Activated naive CD8-positive, alpha-beta T cell treated with anti-CD3 and anti-CD28 coated beads, Interleukin-2, amount 50 U/mL, for 24 hours (primary cell): ENCODE measurements at regions not wholly inside any gene's neighbourhood (a gene's known extent, or its start where the extent isn't known, plus 50 kb on each side); places are given as distances from the start of the nearest gene placed in this dataset.
"Not testable (repeated sequence)": the region's sequence is repeated elsewhere in the genome, so short reads cannot be mapped to it uniquely, and the experiment has no call there.

ENCODE experiments used
- ATAC-seq: fragments of 150-1000 bp; cut with Tn5 transposase; one replicate; pipeline ENCODE4 v1.10.0; 2021
- DNase-seq: peaks from one replicate; pipeline ENCODE4 v3.0.0; 2021
- H3K27ac Mint-ChIP-seq: one replicate; pipeline ENCODE4 v1.8.0; 2021; ENCODE audit warnings: mild to moderate bottlenecking, mixed read lengths
- H3K27me3 Mint-ChIP-seq: one replicate; pipeline ENCODE4 v1.8.0; 2021; ENCODE audit warnings: mixed read lengths
- H3K36me3 Mint-ChIP-seq: one replicate; pipeline ENCODE4 v1.8.0; 2021; ENCODE audit warnings: low read depth, mixed read lengths
- H3K4me1 Mint-ChIP-seq: one replicate; pipeline ENCODE4 v1.8.0; 2021; ENCODE audit warnings: mixed read lengths
- H3K4me3 Mint-ChIP-seq: one replicate; pipeline ENCODE4 v1.8.0; 2021; ENCODE audit warnings: mild to moderate bottlenecking, moderate library complexity, mixed read lengths
- H3K9me3 Mint-ChIP-seq: one replicate; pipeline ENCODE4 v1.8.0; 2021; ENCODE audit warnings: mixed read lengths

- Mint-ChIP-seq H3K27me3 (no peaks in the 10 kb centered on the region), H3K27ac (no peak overlapping the region), H3K4me1 (no peaks in the 10 kb centered on the region), H3K36me3 (no peaks in the 10 kb centered on the region), H3K9me3 (no peaks in the 10 kb centered on the region), H3K4me3 (no peak overlapping the region)
- ATAC-seq (no peak), DNase-seq (no peak)
Observed at GRCh38 chr5:126015235-126016181, 407.7 kb upstream of the GRAMD2B start.

- no peak overlapping the region for H3K27ac Mint-ChIP-seq
- H3K27me3 Mint-ChIP-seq, result no peaks in the 10 kb centered on the region
- no peaks in the 10 kb centered on the region for H3K36me3 Mint-ChIP-seq
- DNase-seq (no peak), ATAC-seq (no peak)
- peaks cover 3% of the 10 kb centered on the region for H3K9me3 Mint-ChIP-seq
- no peak overlapping the region for H3K4me3 Mint-ChIP-seq
- H3K4me1 Mint-ChIP-seq, result no peaks in the 10 kb centered on the region
Observed at GRCh38 chr5:126016256-126016655, 407.0 kb upstream of the GRAMD2B start.

DNA sequence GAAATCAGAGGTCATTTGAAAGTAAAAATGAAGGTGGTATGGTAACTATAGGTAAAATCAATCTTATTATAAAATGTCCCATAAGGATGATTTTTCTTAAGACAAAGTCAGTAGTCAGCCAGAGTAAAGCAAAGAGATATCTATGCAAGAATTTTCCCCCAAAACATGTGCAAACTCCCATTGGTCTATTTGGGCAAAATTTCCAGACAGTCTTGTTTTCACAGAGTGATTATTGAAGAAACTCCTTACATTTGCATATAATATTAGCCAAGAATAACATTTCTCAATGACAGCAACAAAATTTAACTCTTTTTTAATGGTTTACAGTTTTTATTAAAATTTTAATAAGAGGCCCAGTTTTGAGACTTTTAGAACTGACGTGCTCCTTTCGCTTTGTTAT is 406.1 kb upstream of the GRAMD2B start:
- no peak for DNase-seq
- H3K36me3 Mint-ChIP-seq, result no peaks in the 10 kb centered on the region
- H3K4me1 Mint-ChIP-seq, result no peaks in the 10 kb centered on the region
- peaks cover 8% of the 10 kb centered on the region for H3K9me3 Mint-ChIP-seq
- no peak for ATAC-seq
- no peak overlapping the region for H3K27ac Mint-ChIP-seq
- H3K4me3 Mint-ChIP-seq, result no peak overlapping the region
- no peaks in the 10 kb centered on the region for H3K27me3 Mint-ChIP-seq

- Mint-ChIP-seq H3K9me3 (peaks cover 8% of the 10 kb centered on the region), H3K36me3 (no peaks in the 10 kb centered on the region), H3K4me1 (no peaks in the 10 kb centered on the region), H3K27me3 (no peaks in the 10 kb centered on the region), H3K27ac (no peak overlapping the region), H3K4me3 (no peak overlapping the region)
- DNase-seq (no peak), ATAC-seq (no peak)
Observed at GRCh38 chr5:126020770-126021169, 402.4 kb upstream of the GRAMD2B start.

GRCh38 chr5:126023994-126024441 is 399.2 kb upstream of the GRAMD2B start:
- ATAC-seq (no peak), DNase-seq (no peak)
- Mint-ChIP-seq H3K27ac (no peak overlapping the region), H3K4me1 (no peaks in the 10 kb centered on the region), H3K4me3 (no peak overlapping the region), H3K36me3 (no peaks in the 10 kb centered on the region), H3K9me3 (peaks cover 23% of the 10 kb centered on the region), H3K27me3 (no peaks in the 10 kb centered on the region)

- Mint-ChIP-seq H3K27ac (no peak overlapping the region), H3K27me3 (no peaks in the 10 kb centered on the region), H3K36me3 (no peaks in the 10 kb centered on the region), H3K9me3 (peaks cover 27% of the 10 kb centered on the region), H3K4me3 (no peak overlapping the region), H3K4me1 (no peaks in the 10 kb centered on the region)
- no peak for DNase-seq
- no peak for ATAC-seq
Observed at GRCh38 chr5:126027149-126027548, 396.1 kb upstream of the GRAMD2B start.

DNA sequence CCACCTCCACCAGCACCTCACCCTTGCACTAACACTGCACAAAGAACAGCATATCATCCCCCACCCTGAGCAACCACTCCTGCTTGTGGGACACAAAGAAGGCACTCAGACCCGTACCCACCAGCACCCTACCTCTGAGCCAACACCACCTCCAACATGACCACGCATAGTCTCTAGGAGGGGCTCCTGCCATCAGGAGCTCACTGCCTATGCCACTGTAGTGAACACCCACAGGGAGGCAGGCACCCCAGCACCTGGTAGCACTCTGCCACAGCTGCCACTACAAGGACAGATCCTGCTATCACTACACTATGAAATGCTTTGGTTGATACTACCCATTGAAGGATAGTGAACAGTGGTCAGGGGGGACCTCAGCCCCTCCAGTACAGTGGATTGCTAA is 395.6 kb upstream of the GRAMD2B start:
- Mint-ChIP-seq H3K27ac (no peak overlapping the region), H3K9me3 (peaks cover 27% of the 10 kb centered on the region), H3K36me3 (no peaks in the 10 kb centered on the region), H3K27me3 (no peaks in the 10 kb centered on the region), H3K4me3 (no peak overlapping the region), H3K4me1 (no peaks in the 10 kb centered on the region)
- ATAC-seq, result no peak
- no peak for DNase-seq

DNA sequence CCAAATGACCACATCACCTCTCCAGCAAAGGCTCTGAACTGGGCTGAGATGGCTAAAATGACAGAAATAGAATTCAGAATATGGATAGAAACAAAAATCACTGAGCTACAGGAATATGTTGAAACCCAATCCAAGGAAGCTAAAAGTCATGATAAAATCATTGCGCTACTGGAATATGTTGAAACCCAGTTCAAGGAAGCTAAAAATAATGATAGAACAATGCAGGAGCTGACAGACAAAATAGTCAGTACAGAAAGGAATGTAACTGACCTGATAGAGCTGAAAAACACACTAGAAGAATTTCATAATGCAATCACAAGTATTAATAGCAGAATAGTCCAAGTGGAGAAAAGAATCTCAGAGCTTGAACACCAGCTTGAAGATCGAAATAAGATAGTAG is 394.9 kb upstream of the GRAMD2B start:
- Mint-ChIP-seq H3K4me1 (no peaks in the 10 kb centered on the region), H3K27ac (no peak overlapping the region), H3K9me3 (peaks cover 27% of the 10 kb centered on the region), H3K27me3 (no peaks in the 10 kb centered on the region), H3K36me3 (no peaks in the 10 kb centered on the region), H3K4me3 (no peak overlapping the region)
- ATAC-seq, result no peak
- no peak for DNase-seq

DNA sequence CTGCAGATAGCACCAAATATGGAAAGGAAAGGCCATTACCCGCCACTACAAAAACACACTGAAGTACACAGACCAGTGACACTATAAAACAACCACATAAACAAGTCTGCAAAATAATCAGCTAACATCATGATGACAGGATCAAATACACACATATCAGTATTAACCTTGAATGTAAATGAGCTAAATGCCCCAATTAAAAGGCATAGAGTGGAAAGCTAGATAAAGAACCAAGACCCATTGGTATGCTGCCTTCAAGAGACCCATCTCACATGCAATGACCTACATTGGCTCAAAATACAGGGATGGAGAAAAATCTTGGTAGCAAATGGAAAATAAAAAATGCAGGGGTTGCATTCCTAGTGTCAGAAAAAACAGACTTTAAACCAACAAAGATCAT is 393.9 kb upstream of the GRAMD2B start:
- H3K4me1 Mint-ChIP-seq, H3K27ac Mint-ChIP-seq, DNase-seq, H3K36me3 Mint-ChIP-seq, ATAC-seq, H3K4me3 Mint-ChIP-seq, H3K27me3 Mint-ChIP-seq: not testable (repeated sequence)
- H3K9me3 Mint-ChIP-seq, result peaks cover 27% of the 10 kb centered on the region

GRCh38 chr5:126030698-126031097 is 392.5 kb upstream of the GRAMD2B start:
- Mint-ChIP-seq H3K4me1 (no peaks in the 10 kb centered on the region), H3K4me3 (no peak overlapping the region), H3K27me3 (no peaks in the 10 kb centered on the region), H3K36me3 (no peaks in the 10 kb centered on the region), H3K9me3 (peaks cover 27% of the 10 kb centered on the region), H3K27ac (no peak overlapping the region)
- ATAC-seq (no peak), DNase-seq (no peak)

DNA sequence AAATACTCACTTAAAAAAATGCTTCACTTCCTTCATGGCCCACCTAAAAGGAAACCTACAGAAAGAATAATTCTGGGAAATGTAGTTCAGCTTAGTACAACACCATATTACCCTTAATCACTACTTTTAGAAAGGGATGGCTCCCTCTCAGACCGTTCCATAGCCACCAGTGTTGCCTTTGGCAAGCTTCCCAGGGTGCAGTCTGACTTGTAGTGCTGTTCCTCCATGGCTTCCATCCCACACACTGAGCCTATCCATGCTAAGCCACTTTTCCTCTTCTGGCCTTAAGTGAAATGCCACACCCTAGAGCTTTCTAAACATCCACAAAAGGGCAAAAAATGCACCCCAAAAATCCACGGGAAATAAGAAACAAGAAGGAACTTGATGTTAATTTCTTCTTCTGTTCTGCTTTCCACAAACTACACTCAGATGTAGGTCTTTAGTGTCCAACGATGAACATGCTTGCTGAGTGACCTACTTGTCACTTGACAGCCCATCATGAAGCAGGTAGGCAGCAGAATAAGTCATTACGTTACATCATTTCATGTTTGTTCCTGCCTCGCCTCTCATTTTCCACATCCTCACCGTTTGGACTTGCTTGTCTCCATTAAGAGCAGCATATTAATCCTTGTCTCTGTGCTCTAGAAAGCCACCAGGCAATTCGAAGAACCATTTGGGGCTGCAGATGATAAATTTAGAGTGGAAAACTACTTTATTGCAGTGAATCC is 391.1 kb upstream of the GRAMD2B start:
- ATAC-seq (no peak), DNase-seq (no peak)
- Mint-ChIP-seq H3K4me3 (no peak overlapping the region), H3K9me3 (peaks cover 27% of the 10 kb centered on the region), H3K36me3 (no peaks in the 10 kb centered on the region), H3K4me1 (no peaks in the 10 kb centered on the region), H3K27ac (no peak overlapping the region), H3K27me3 (no peaks in the 10 kb centered on the region)

GRCh38 chr5:126043688-126044087 is 379.5 kb upstream of the GRAMD2B start:
- Mint-ChIP-seq H3K4me1 (no peaks in the 10 kb centered on the region), H3K27ac (no peak overlapping the region), H3K9me3 (peaks cover 4% of the 10 kb centered on the region), H3K27me3 (no peaks in the 10 kb centered on the region), H3K36me3 (no peaks in the 10 kb centered on the region), H3K4me3 (no peak overlapping the region)
- no peak for ATAC-seq
- no peak for DNase-seq

DNA sequence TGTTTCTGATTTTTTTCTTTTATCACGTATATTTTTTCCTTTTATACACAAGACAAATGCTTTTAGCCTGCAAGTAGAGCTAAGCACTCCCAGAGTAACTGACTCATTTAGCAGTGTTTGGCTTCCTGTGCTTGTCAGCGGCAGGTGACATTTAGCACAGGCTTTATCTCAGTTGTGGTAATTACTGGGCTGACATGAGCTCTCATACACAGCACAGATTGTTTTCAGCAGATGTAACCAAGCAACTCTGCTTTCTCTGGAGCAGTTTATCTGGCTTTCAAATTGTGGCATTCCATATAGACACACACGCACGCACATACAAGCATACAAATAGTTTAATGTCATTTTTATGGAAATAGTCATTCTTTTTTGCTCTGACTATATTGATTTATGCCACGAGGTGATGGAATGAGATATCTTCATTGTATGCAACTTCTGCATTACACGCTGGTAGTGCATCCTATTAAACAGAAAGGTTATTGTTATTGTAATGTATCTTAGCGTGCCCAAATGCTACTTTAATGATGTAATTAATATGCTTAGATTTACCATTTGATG is 379.0 kb upstream of the GRAMD2B start:
- Mint-ChIP-seq H3K36me3 (no peaks in the 10 kb centered on the region), H3K27me3 (no peaks in the 10 kb centered on the region), H3K27ac (no peak overlapping the region), H3K9me3 (peaks cover 4% of the 10 kb centered on the region), H3K4me3 (no peak overlapping the region), H3K4me1 (no peaks in the 10 kb centered on the region)
- no peak for ATAC-seq
- DNase-seq, result no peak

DNA sequence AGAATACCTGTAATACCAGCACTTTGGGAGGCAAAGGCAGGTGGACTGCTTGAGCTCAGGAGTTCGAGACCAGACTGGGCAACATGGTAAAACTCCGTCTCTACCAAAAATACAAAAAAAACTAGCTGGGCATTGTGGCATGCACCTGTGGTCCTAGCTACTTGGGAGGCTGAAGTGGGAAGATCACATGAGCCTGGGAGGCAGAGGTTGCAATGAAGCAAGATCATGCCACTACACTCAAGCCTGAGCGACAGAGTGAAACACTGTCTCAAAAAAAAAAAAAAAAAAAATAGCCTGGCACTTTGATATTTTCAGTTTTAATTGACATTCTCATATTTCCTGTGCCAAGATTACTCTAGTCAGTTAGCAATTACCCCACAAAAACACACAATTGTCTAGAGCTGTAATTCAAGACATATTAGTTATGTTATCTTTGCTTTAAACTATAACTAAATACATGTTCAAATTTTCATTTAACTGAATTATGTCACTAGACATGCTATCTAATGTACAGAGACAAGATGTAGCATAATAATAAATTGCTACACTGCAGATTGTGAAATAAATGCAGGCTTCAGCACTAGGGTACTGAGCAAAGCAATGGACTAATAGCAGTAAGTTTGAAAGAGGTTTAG is 378.2 kb upstream of the GRAMD2B start:
- H3K27me3 Mint-ChIP-seq, result no peaks in the 10 kb centered on the region
- H3K36me3 Mint-ChIP-seq, result no peaks in the 10 kb centered on the region
- no peak overlapping the region for H3K27ac Mint-ChIP-seq
- DNase-seq, result no peak
- peaks cover 4% of the 10 kb centered on the region for H3K9me3 Mint-ChIP-seq
- no peak for ATAC-seq
- H3K4me3 Mint-ChIP-seq, result no peak overlapping the region
- no peaks in the 10 kb centered on the region for H3K4me1 Mint-ChIP-seq
